AG09309 (cell line): ENCODE measurements at regions not wholly inside any gene's neighbourhood (a gene's known extent, or its start where the extent isn't known, plus 50 kb on each side); places are given as distances from the start of the nearest gene placed in this dataset.

Experiments
- DNase-seq: peaks from one replicate; pipeline ENCODE4 v3.0.0-alpha.2; 2010; ENCODE audit warnings: low read depth
- H3K4me3 ChIP-seq: 2 replicates; pipeline ENCODE4 v1.5.1; 2011; ENCODE audit warnings: mild to moderate bottlenecking, low read depth, low read length, moderate library complexity; ENCODE audit not compliant: control insufficient read depth
- TF ChIP-seq, protein P1 (sequence below): IDR thresholded peaks from 2 replicates; pipeline ENCODE4 v1.5.1; 2011; ENCODE audit warnings: mild to moderate bottlenecking, low read depth, low read length, inconsistent platforms; ENCODE audit not compliant: insufficient read depth, control insufficient read depth; ENCODE audit errors: missing control alignments

DNA sequence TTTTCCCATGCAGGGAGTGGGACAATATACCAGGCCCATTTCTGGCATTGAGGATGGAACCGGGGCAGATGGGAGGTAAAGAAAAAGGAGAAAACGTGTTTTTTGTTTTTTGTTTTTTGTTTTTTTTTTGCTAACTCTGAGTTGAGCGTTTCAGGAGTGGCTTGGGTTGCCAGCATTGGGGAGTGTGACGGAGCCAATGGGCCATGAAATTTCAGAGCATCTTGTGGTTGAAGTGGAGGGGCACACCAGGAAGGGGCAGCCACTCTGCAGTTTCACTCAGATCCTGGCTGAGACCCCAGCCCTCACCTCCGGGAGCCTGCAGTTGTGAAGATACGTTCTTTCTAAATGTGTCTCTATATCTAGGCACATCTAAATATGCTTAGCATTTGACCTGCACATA lies 240.5 kb downstream of the TLE3 start:
- H3K4me3 ChIP-seq = no peak overlapping the region
- TF ChIP-seq, protein P1, sequence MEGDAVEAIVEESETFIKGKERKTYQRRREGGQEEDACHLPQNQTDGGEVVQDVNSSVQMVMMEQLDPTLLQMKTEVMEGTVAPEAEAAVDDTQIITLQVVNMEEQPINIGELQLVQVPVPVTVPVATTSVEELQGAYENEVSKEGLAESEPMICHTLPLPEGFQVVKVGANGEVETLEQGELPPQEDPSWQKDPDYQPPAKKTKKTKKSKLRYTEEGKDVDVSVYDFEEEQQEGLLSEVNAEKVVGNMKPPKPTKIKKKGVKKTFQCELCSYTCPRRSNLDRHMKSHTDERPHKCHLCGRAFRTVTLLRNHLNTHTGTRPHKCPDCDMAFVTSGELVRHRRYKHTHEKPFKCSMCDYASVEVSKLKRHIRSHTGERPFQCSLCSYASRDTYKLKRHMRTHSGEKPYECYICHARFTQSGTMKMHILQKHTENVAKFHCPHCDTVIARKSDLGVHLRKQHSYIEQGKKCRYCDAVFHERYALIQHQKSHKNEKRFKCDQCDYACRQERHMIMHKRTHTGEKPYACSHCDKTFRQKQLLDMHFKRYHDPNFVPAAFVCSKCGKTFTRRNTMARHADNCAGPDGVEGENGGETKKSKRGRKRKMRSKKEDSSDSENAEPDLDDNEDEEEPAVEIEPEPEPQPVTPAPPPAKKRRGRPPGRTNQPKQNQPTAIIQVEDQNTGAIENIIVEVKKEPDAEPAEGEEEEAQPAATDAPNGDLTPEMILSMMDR = no peak
- DNase-seq = no peak

DNA sequence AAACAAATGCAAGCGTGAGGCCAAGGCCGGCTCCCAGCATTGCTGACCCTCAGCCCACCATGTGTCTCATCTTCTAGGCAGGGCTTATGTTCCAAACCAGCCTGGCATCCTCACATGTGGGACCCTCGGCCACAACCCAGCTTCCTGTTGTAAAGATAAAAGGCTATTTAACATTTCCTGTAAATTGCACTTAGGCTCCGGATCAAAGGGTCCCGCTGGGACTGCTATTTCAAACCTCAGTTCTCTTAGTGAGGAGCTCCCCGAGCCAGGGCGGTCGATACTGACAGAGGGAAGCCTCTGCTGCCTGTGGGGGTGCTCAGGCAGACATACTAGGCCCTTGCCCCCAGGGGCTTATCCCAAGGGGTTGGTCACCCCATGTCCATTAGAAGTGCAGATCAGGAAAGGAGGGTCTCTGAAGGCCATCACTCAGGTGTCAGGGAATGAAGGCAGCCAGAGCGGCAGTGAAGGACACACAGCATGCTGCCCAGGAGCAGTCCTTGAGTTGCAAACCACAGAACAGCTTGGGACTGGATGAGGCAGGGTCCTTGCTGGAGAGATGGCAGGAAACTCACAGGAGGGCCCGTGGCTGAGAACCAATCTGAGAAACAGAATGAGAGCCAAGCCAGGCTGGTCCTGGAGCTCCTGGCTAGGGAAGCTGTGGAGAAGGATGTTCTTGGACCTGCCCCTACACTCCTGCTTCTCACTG lies 239.9 kb downstream of the TLE3 start:
- TF ChIP-seq, protein P1 = no peak
- no peak for DNase-seq
- H3K4me3 ChIP-seq = no peak overlapping the region

DNA sequence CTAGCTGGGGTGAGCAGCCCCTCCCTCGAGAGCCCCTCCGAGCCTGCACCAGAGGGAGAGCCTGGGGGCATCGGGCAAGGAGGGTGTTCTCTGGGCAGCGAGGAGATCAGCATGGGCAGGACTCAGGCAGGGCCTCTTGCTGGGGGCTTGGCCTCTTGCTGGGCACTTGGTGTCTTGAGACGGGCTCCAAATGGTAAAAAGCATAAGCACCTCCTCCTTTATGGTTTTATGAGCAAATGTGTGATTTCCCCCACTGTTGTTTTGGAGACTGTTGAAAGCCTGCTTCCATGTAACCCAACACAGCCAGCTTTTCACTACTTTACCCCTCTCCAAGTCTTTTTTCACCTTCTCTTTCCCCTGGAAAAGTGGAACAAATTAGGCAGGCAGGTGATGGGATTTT lies 239.3 kb downstream of the TLE3 start:
- no peak overlapping the region for H3K4me3 ChIP-seq
- no peak for DNase-seq
- TF ChIP-seq, protein P1 = no peak

DNA sequence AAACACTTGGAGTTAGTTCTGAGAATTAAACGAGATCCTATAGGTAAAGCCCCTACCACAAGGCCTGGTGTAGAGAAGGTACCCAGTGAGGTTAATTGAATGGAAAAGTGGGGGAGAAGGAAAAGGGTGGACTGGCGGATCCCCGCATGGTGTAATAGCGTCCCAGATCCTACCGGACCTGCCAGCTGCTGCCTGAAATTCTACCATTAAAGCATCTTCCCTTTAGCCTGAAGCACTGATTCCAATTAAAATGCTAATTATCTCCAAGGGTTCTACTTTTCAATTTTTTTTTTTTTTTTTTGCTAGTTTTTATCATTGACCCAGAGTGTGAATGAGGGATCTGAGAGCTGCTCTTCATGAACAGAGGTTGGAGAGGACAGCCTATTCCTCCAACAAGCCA lies 237.9 kb downstream of the TLE3 start:
- H3K4me3 ChIP-seq = no peak overlapping the region
- no peak for DNase-seq
- TF ChIP-seq, protein P1 = no peak

DNA sequence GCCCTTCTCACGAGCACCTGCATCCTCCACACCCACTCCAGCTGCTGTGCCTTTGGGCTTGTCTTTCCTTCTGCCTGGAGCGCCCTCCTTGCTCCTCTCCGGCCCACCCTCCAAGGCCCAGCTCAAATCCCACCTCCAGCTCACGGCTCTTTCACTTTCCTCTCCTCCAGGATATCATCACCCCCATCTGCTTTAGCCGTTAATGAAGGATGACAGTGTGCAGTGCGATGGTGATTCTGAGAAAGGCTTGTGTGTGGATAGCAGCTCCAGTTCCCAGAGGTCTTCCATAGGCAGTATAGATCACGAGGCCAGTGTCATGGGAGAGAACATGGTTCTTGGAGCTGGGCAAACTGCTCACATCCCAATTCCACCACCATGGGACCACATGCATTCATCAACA lies 237.4 kb downstream of the TLE3 start:
- TF ChIP-seq, protein P1 = no peak
- no peak overlapping the region for H3K4me3 ChIP-seq
- DNase-seq = no peak

DNA sequence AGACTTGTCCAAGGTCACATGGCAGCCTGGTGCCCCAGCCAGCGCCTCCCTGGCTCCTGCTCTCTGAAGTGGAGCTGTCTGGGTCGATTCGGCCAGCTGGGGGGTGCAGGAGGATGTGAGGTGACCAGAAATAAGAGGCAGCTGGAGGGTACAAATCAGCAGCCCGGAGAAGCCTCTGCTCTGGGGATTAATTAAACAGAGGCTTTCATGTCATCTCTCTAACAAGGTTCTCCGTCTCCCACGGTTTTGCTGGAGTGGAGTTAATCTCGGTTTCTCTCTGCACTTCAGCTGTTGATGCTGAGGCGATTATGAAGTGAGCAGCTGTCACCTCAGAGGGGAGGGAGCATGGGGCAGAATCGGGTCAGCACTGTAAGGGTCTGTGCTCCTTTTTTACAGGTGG lies 236.8 kb downstream of the TLE3 start:
- TF ChIP-seq, protein P1 = no peak
- no peak overlapping the region for H3K4me3 ChIP-seq
- no peak for DNase-seq
